A549 (cell line): ENCODE measurements at regions not wholly inside any gene's neighbourhood (a gene's known extent, or its start where the extent isn't known, plus 50 kb on each side); places are given as distances from the start of the nearest gene placed in this dataset.

Experiments used
- ATAC-seq, 2 experiments: fragments of 200-7000 bp in 1 of 2; fragments of >200 bp in 1 of 2; cut with Nextera tagmentation in 1 of 2; cut with Tn5 transposase in 1 of 2; 3 replicates each; pipeline versions ENCODE4 v1.8.0 to v1.9.1; 2018 to 2020; ENCODE audit warnings: mild to moderate bottlenecking in 1 of 2, moderate library complexity in 1 of 2
- CTCF ChIA-PET: fragments of 300-600 bp; sonication (Branson Sonifier 250); formaldehyde crosslinking; extraction: SDS; loops from one replicate; lab custom pipeline; 2021; ENCODE audit warnings: antibody characterized with exemption, inconsistent platforms; lab: Yijun Ruan, JAX
- POLR2A ChIA-PET: fragments of 350-600 bp; formaldehyde crosslinking; extraction: SDS; loops from one replicate; lab custom pipeline; 2021; ENCODE audit warnings: antibody characterized with exemption, inconsistent platforms; lab: Yijun Ruan, JAX
- DNase-seq, 2 experiments: peaks; one replicate each; pipeline versions ENCODE4 v3.0.0 to v3.0.0-alpha.2; 2011 to 2016; ENCODE audit warnings: low read depth in 1 of 2, low spot score in 1 of 2
- FAIRE-seq: peaks from 2 replicates; lab custom pipeline; 2011; peaks lifted over from hg19 to GRCh38; lab: Jason Lieb, UNC
- H3K27ac ChIP-seq, 2 experiments: fragments of >200 bp; sonication (Bioruptor Twin); formaldehyde crosslinking; 3 replicates each; pipeline ENCODE4 v1.5.1; 2016 to 2017
- H3K4me1 ChIP-seq: fragments of >200 bp; sonication (Bioruptor Twin); formaldehyde crosslinking; 3 replicates; pipeline ENCODE4 v1.6.1; 2016
- H3K4me2 ChIP-seq: fragments of >200 bp; sonication (Bioruptor Twin); formaldehyde crosslinking; 3 replicates; pipeline ENCODE4 v1.6.1; 2016
- H3K4me3 ChIP-seq: fragments of >200 bp; sonication (Bioruptor Twin); formaldehyde crosslinking; 3 replicates; pipeline ENCODE4 v1.5.1; 2016
- H3K9me3 ChIP-seq: fragments of >200 bp; sonication (Bioruptor Twin); formaldehyde crosslinking; 3 replicates; pipeline ENCODE4 v1.6.1; 2016
- BCL3 ChIP-seq: fragments of >200 bp; sonication (Bioruptor Twin); formaldehyde crosslinking; IDR thresholded peaks from 3 replicates; pipeline ENCODE4 v1.6.1; 2016
- CBX2 ChIP-seq: fragments of 200-600 bp; sonication (generic); IDR thresholded peaks from 2 replicates; pipeline ENCODE4 v1.6.1; 2016; ENCODE audit warnings: low read depth, mild to moderate bottlenecking, borderline replicate concordance
- CEBPB ChIP-seq, 2 experiments: fragments of >200 bp in 1 of 2; sonication (Bioruptor Twin) in 1 of 2; formaldehyde crosslinking in 1 of 2; IDR thresholded peaks; 2 replicates each; pipeline ENCODE4 v1.6.1; 2012 to 2016
- ELK1 ChIP-seq: fragments of 150-350 bp; IDR thresholded peaks from 2 replicates; pipeline ENCODE4 v1.6.1; 2014; ENCODE audit warnings: low read depth, mild to moderate bottlenecking, low read length
- EP300 ChIP-seq, 2 experiments: fragments of >200 bp; sonication (Bioruptor Twin); formaldehyde crosslinking; IDR thresholded peaks; 2 replicates in 1 of 2; 3 replicates in 1 of 2; pipeline ENCODE4 v1.6.1; 2016 to 2017
- ESRRA ChIP-seq: fragments of 150-350 bp; IDR thresholded peaks from 2 replicates; pipeline ENCODE4 v1.6.1; 2014; ENCODE audit warnings: mild to moderate bottlenecking, low read length, borderline replicate concordance
- FOSB ChIP-seq: fragments of 250-450 bp; sonication (Bioruptor Pico); IDR thresholded peaks from 2 replicates; pipeline ENCODE4 v1.5.0; 2020; ENCODE audit warnings: mild to moderate bottlenecking, moderate library complexity
- HMGXB4 ChIP-seq: fragments of 250-450 bp; sonication (Bioruptor Pico); IDR thresholded peaks from 2 replicates; pipeline ENCODE4 v1.5.0; 2021; ENCODE audit warnings: mild to moderate bottlenecking, moderate library complexity, borderline replicate concordance
- HOXB13 ChIP-seq: fragments of 250-450 bp; sonication (Bioruptor Pico); IDR thresholded peaks from 2 replicates; pipeline ENCODE4 v1.5.0; 2020; ENCODE audit warnings: low read depth, mild to moderate bottlenecking, moderate library complexity
- KDM1A ChIP-seq: fragments of 200-600 bp; sonication (generic); IDR thresholded peaks from 2 replicates; pipeline ENCODE4 v1.6.1; 2016; ENCODE audit warnings: low read depth, mild to moderate bottlenecking
- MAX ChIP-seq: IDR thresholded peaks from 2 replicates; pipeline ENCODE4 v1.6.1; 2012
- MAZ ChIP-seq: fragments of 150-350 bp; IDR thresholded peaks from 2 replicates; pipeline ENCODE4 v1.6.1; 2014; ENCODE audit warnings: antibody characterized with exemption, low read depth, low read length, borderline replicate concordance
- NFE2L2 ChIP-seq: fragments of 150-350 bp; conservative IDR thresholded peaks from 2 replicates; pipeline ENCODE4 v1.6.1; 2014; ENCODE audit warnings: low read length
- POLR2AphosphoS2 ChIP-seq: conservative IDR thresholded peaks from 2 replicates; pipeline ENCODE4 v1.6.1; 2012; ENCODE audit warnings: low read length, improper control_type of control experiment, inconsistent platforms
- RFX5 ChIP-seq: fragments of 450-650 bp; IDR thresholded peaks from 2 replicates; pipeline ENCODE4 v1.7.1; 2014; ENCODE audit warnings: antibody characterized with exemption, mild to moderate bottlenecking, moderate library complexity
- SREBF2 ChIP-seq: fragments of 450-650 bp; IDR thresholded peaks from 2 replicates; pipeline ENCODE4 v1.6.1; 2014; ENCODE audit warnings: mild to moderate bottlenecking, moderate library complexity
- USF2 ChIP-seq: fragments of 450-650 bp; IDR thresholded peaks from 2 replicates; pipeline ENCODE4 v1.6.1; 2014; ENCODE audit warnings: antibody characterized with exemption
- ZC3H11A ChIP-seq: fragments of 450-650 bp; IDR thresholded peaks from 2 replicates; pipeline ENCODE4 v1.6.1; 2014; ENCODE audit warnings: antibody characterized with exemption, mild to moderate bottlenecking
- ZFP36 ChIP-seq: fragments of 450-650 bp; IDR thresholded peaks from 2 replicates; pipeline ENCODE4 v1.6.1; 2014; ENCODE audit warnings: borderline replicate concordance; ENCODE audit not compliant: partially characterized antibody
- WGBS: methylation state at CpG from one replicate; pipeline ENCODE4 v1.1.6; 2017; ENCODE audit errors: missing lambda C conversion rate; 5-methylcytosine and 5-hydroxymethylcytosine counted together

GRCh38 chr3:124582196-124582595, 148.1 kb upstream of the UMPS start:
- CTCF ChIA-PET = interaction anchor here (0.7 to 4.0 kb wide), 2 partner anchors 17 to 106 kb away, joined by 3 to 18 read pairs; no protein-coding TSS in a partner anchor

GRCh38 chr3:124582621-124583395, 147.4 kb upstream of the UMPS start:
- H3K27ac ChIP-seq = no peak overlapping the region
- no peak for DNase-seq
- ChIA-PET CTCF (interaction anchor here (0.5 to 4.0 kb wide), 3 partner anchors 18 to 106 kb away, joined by 3 to 18 read pairs (median 3); no protein-coding TSS in a partner anchor), POLR2A (no interaction called here)
- H3K4me2 ChIP-seq = no peak overlapping the region
- TF ChIP-seq ZC3H11A (no peak), USF2 (no peak), POLR2AphosphoS2 (no peak), ELK1 (no peak), ESRRA (no peak), CEBPB (IDR thresholded peaks at IDR 0.05) (no peak), EP300 (IDR thresholded peaks at IDR 0.05) (no peak), NFE2L2 (no peak), HMGXB4 (no peak), HOXB13 (CRISPR knock-in tag) (no peak), BCL3 (no peak), CBX2 (no peak), RFX5 (no peak), MAZ (no peak), MAX (no peak)
- no peak for ATAC-seq
- FAIRE-seq = no peak
- no peak overlapping the region for H3K4me3 ChIP-seq
- H3K9me3 ChIP-seq = no peaks in the 10 kb centered on the region
- WGBS = 55% methylated on average over 3 of the region's 3 CpGs
- peaks cover 3% of the 10 kb centered on the region; the same call in 1 of the 3 replicates for H3K4me1 ChIP-seq

More at GRCh38 chr3:124582196-124582595, 148.1 kb upstream of the UMPS start:
- DNase-seq = no peak
- ATAC-seq = no peak
- H3K4me1 ChIP-seq = peaks cover 3% of the 10 kb centered on the region; the same call in 1 of the 3 replicates
- no peak overlapping the region for H3K27ac ChIP-seq
- FAIRE-seq = no peak
- POLR2A ChIA-PET = no interaction called here
- no peak overlapping the region for H3K4me2 ChIP-seq
- no peaks in the 10 kb centered on the region for H3K9me3 ChIP-seq
- no peak for TF ChIP-seq RFX5
- TF ChIP-seq MAZ = no peak
- TF ChIP-seq CBX2 = no peak
- TF ChIP-seq USF2 = no peak
- TF ChIP-seq KDM1A = no peak
- TF ChIP-seq SREBF2 = no peak
- TF ChIP-seq FOSB (CRISPR knock-in tag) = no peak
- TF ChIP-seq ZFP36 = no peak
- no peak overlapping the region for H3K4me3 ChIP-seq
- 68% methylated on average over 4 of the region's 4 CpGs for WGBS
